SU-DHL-6 (cell line): ENCODE measurements at regions not wholly inside any gene's neighbourhood (a gene's known extent, or its start where the extent isn't known, plus 50 kb on each side); places are given as distances from the start of the nearest gene placed in this dataset.

Source experiments
- CTCF ChIP-seq: fragments of 200-600 bp; sonication (generic); IDR thresholded peaks from one replicate; pipeline ENCODE4 v1.5.1; 2017; ENCODE audit warnings: antibody characterized with exemption, mild to moderate bottlenecking, low read length, moderate library complexity; ENCODE audit not compliant: insufficient read depth, poor library complexity, severe bottlenecking
- EZH2phosphoT487 ChIP-seq: fragments of 200-600 bp; sonication (generic), shearing (Covaris generic); conservative IDR thresholded peaks from 2 replicates; pipeline ENCODE4 v1.6.1; 2018; ENCODE audit warnings: mild to moderate bottlenecking, antibody characterized with exemption, low read length, moderate library complexity, mixed read lengths

GRCh38 chr3:79976466-79976865 lies 208.7 kb upstream of the ROBO1 start:
- TF ChIP-seq CTCF (no peak), EZH2phosphoT487 (no peak)
